Ishikawa (cell line): ENCODE measurements at regions not wholly inside any gene's neighbourhood (a gene's known extent, or its start where the extent isn't known, plus 50 kb on each side); places are given as distances from the start of the nearest gene placed in this dataset.

Experiments used
- FOXM1 ChIP-seq: IDR thresholded peaks from 2 replicates; pipeline ENCODE4 v1.6.1; 2012; ENCODE audit warnings: low read depth, borderline replicate concordance
- NFIC ChIP-seq: IDR thresholded peaks from 2 replicates; pipeline ENCODE4 v1.6.1; 2012
- RAD21 ChIP-seq: IDR thresholded peaks from 2 replicates; pipeline ENCODE4 v1.6.1; 2012; ENCODE audit warnings: low read depth
- TAF1 ChIP-seq: IDR thresholded peaks from 2 replicates; pipeline ENCODE4 v1.6.1; 2012; ENCODE audit warnings: low read depth, mild to moderate bottlenecking
- YY1 ChIP-seq: IDR thresholded peaks from 2 replicates; pipeline ENCODE4 v1.6.1; 2012; ENCODE audit warnings: low read depth
- ZBTB7A ChIP-seq: IDR thresholded peaks from 2 replicates; pipeline ENCODE4 v1.6.1; 2012; ENCODE audit warnings: low read depth

GRCh38 chr14:49315570-49315969, 270.6 kb downstream of the RPS29 start:
- no peak for TF ChIP-seq TAF1
- TF ChIP-seq NFIC: no peak
- no peak for TF ChIP-seq RAD21
- TF ChIP-seq FOXM1: no peak
- no peak for TF ChIP-seq YY1
- TF ChIP-seq ZBTB7A: no peak
